ENCODE measurements at regions not wholly inside any gene's neighbourhood (a gene's known extent, or its start where the extent isn't known, plus 50 kb on each side); places are given as distances from the start of the nearest gene placed in this dataset.

GRCh38 chr3:103060242-103060641 is 625.4 kb downstream of the ZPLD1 start:
- DNase-seq, result no peak

GRCh38 chr3:103067963-103068362 is 633.1 kb downstream of the ZPLD1 start:
- no peak for DNase-seq

- DNase-seq, result no peak
Observed at GRCh38 chr3:103075282-103075681, 640.5 kb downstream of the ZPLD1 start.

- no peak for DNase-seq
Observed at GRCh38 chr3:103077910-103078309, 643.1 kb downstream of the ZPLD1 start.

GRCh38 chr3:103082501-103082900 is 647.7 kb downstream of the ZPLD1 start:
- peak; percentile 18 for DNase-seq

GRCh38 chr3:103083848-103084631 is 649.2 kb downstream of the ZPLD1 start:
- no peak for DNase-seq

- peak; percentile 19 for DNase-seq
Observed at GRCh38 chr3:103085465-103085864, 650.6 kb downstream of the ZPLD1 start.

GRCh38 chr3:103089758-103090157 is 654.9 kb downstream of the ZPLD1 start:
- no peak for DNase-seq

GRCh38 chr3:103105206-103105605 is 670.4 kb downstream of the ZPLD1 start:
- DNase-seq, result no peak

- no peak for DNase-seq
Observed at GRCh38 chr3:103112273-103112672, 677.5 kb downstream of the ZPLD1 start.

GRCh38 chr3:103126115-103126514 is 691.3 kb downstream of the ZPLD1 start:
- DNase-seq, result no peak

- DNase-seq, result peak; percentile 9
Observed at GRCh38 chr3:103127098-103127630, 692.3 kb downstream of the ZPLD1 start.

GRCh38 chr3:103127737-103128136 is 692.9 kb downstream of the ZPLD1 start:
- peak; percentile 9 for DNase-seq

GRCh38 chr3:103134023-103134724 is 699.4 kb downstream of the ZPLD1 start:
- no peak for DNase-seq

- DNase-seq, result no peak
Observed at GRCh38 chr3:103136621-103137020, 701.8 kb downstream of the ZPLD1 start.

GRCh38 chr3:103137830-103138229 is 703.0 kb downstream of the ZPLD1 start:
- no peak for DNase-seq

- DNase-seq, result no peak
Observed at GRCh38 chr3:103158183-103158582, 723.4 kb downstream of the ZPLD1 start.

- DNase-seq, result no peak
Observed at GRCh38 chr3:103166890-103167289, 732.1 kb downstream of the ZPLD1 start.

GRCh38 chr3:103167850-103168249 is 733.0 kb downstream of the ZPLD1 start:
- DNase-seq, result no peak

- DNase-seq, result no peak
Observed at GRCh38 chr3:103169289-103169688, 734.5 kb downstream of the ZPLD1 start.

- no peak for DNase-seq
Observed at GRCh38 chr3:103170651-103171050, 735.8 kb downstream of the ZPLD1 start.

- no peak for DNase-seq
Observed at GRCh38 chr3:103173940-103174339, 739.1 kb downstream of the ZPLD1 start.

GRCh38 chr3:103181160-103181559 is 746.3 kb downstream of the ZPLD1 start:
- DNase-seq, result peak; percentile 1

- no peak for DNase-seq
Observed at GRCh38 chr3:103184772-103185171, 750.0 kb downstream of the ZPLD1 start.
